Ovary (tissue), 3 donors: ENCODE measurements at regions not wholly inside any gene's neighbourhood (a gene's known extent, or its start where the extent isn't known, plus 50 kb on each side); places are given as distances from the start of the nearest gene placed in this dataset.

Experiments used
- EP300 ChIP-seq: sonication (generic); formaldehyde crosslinking; IDR thresholded peaks from one replicate; pipeline ENCODE4 v1.6.1; 2017; ENCODE audit warnings: antibody characterized with exemption
- POLR2A ChIP-seq: fragments of 450-650 bp; IDR thresholded peaks from one replicate; pipeline ENCODE4 v1.6.1; 2017; ENCODE audit warnings: antibody characterized with exemption, mild to moderate bottlenecking, moderate library complexity
- TF ChIP-seq, protein P1 (sequence below), 3 donors: fragments of 450-650 bp in 2 of 3; fragments of 200-600 bp in 1 of 3; IDR thresholded peaks; one replicate each; pipeline versions ENCODE4 v1.5.1 to v1.8.0; 2016 to 2022; ENCODE audit warnings: antibody characterized with exemption in 3 of 3, mild to moderate bottlenecking in 1 of 3
- donor health status: DM: no; HTN: no; CAD: no.

DNA sequence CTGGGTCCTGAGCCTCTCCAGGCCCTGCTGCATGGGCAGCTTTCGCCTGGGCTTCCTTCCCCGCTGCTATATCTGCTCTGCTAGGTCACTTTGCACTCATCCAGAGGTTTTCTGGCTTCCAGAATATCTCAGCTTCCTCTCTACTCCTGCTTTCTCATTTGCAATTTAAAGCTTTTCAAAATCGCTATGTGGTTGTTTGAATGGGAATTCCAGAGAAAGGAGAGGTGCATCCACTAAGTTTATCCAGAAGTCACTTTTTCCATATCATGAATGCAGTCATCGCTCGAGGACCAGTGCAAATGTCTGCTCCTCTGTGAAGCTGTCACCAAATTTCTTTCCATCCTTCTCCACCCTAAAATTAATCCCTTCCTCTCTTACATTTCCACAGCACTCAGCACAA is 61.2 kb downstream of the SOD2 start:
- TF ChIP-seq EP300 (no peak), POLR2A (no peak)
- TF ChIP-seq, protein P1, sequence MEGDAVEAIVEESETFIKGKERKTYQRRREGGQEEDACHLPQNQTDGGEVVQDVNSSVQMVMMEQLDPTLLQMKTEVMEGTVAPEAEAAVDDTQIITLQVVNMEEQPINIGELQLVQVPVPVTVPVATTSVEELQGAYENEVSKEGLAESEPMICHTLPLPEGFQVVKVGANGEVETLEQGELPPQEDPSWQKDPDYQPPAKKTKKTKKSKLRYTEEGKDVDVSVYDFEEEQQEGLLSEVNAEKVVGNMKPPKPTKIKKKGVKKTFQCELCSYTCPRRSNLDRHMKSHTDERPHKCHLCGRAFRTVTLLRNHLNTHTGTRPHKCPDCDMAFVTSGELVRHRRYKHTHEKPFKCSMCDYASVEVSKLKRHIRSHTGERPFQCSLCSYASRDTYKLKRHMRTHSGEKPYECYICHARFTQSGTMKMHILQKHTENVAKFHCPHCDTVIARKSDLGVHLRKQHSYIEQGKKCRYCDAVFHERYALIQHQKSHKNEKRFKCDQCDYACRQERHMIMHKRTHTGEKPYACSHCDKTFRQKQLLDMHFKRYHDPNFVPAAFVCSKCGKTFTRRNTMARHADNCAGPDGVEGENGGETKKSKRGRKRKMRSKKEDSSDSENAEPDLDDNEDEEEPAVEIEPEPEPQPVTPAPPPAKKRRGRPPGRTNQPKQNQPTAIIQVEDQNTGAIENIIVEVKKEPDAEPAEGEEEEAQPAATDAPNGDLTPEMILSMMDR (IDR thresholded peaks at IDR 0.05) = no peak
